ENCODE measurements at regions not wholly inside any gene's neighbourhood (a gene's known extent, or its start where the extent isn't known, plus 50 kb on each side); places are given as distances from the start of the nearest gene placed in this dataset.

- no peak for DNase-seq (ENCODE audit: low read depth)
Measured at GRCh38 chr12:3991798-3992580, 118.8 kb upstream of the PARP11 start.

DNA sequence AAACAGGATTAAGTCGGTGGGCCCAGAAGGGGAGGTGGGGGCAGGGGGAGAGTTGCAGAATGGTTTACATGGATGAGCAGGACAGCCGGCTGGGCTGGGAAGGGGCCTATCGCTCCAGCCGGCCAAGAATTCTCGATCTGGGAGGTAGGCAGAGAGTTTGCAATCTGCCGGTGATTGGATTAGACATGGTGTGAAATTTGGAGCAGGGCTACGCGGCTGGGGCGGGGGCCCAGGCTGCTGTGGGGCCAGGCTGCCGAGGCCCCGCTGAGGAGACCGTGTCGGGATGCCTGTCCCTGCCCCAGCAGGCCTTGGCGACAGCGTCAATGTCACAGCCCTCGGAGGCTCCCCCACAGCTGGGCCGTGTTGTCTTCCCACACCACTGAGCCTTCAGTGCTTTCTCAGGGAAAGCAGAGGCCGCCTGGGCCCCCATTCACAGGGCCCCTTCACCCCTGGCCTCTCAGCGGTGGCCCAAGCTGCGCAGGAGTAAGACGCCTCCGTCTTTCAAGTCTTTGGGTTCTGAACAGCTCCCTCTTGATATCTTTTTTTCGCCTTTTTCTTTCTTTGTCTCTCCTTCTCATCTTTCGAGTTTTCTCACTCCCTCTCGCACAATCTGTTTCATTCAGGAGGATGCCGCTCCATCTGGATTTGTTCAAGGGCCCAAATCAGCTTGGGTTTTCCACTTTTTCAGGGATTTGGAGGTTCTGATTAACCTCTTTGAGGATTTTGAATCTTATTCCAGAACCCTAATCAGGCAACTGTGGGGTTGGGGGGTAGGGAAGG is 117.5 kb upstream of the PARP11 start:
- DNase-seq (ENCODE audit: low read depth), result no peak

GRCh38 chr12:3989218-3989550 is 116.0 kb upstream of the PARP11 start:
- no peak for DNase-seq (ENCODE audit: low read depth)

DNA sequence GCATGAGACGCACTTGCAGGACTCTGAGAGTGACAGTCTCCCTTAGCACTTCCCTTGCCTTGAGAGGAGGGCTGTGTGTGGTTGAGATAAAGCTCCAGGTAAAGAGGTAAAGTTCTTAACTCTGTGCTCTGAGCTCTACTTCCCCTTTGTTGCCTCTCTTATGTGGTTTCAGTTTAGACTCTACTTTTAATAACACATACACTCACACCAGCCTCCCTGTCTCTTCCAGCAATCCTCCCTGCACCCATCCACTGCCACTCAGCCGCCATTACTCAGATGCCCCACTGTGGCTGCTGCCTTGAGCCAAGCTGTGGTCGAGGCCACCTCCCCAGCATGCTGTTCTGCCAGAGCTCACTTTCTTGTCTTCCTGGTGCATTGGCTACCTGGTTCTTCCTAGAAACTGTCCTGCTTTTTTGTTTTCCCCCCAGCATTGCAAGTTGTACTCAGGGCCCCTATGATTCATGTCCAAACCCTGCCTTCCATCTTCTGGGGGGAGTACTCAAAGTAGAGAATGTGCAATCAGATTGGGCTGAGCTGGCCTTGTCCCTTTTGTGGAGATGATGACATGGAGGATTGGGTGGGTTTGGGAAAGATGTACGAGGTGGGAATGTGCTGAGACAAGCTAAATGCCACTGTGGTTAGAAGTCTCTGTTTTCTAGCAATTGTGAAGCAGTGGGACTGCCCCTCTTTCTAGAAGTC is 115.5 kb upstream of the PARP11 start:
- no peak for DNase-seq (ENCODE audit: low read depth)

- DNase-seq (ENCODE audit: low read depth), result no peak
Measured at GRCh38 chr12:3987571-3987970, 114.4 kb upstream of the PARP11 start.

GRCh38 chr12:3980504-3981272 is 107.5 kb upstream of the PARP11 start:
- no peak for DNase-seq (ENCODE audit: low read depth)

DNA sequence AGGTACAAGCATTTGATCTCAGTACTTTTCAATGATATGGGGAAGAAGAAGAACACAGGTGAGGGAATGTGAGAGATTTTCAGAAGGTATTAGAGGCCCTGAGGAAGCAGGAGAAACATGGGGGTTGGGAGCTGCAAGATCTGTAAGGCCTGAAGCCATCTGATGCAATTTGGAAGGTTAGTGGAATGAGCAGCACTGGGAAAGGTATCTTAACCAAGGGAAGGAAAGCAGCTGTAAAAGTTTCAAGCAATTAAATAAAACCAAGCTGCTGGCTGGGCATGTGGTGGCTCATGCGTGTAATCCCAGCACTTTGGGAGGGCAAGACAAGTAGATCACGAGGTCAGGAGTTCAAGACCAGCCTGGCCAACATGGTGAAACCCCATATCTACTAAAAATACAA is 104.4 kb upstream of the PARP11 start:
- DNase-seq (ENCODE audit: low read depth), result no peak

DNA sequence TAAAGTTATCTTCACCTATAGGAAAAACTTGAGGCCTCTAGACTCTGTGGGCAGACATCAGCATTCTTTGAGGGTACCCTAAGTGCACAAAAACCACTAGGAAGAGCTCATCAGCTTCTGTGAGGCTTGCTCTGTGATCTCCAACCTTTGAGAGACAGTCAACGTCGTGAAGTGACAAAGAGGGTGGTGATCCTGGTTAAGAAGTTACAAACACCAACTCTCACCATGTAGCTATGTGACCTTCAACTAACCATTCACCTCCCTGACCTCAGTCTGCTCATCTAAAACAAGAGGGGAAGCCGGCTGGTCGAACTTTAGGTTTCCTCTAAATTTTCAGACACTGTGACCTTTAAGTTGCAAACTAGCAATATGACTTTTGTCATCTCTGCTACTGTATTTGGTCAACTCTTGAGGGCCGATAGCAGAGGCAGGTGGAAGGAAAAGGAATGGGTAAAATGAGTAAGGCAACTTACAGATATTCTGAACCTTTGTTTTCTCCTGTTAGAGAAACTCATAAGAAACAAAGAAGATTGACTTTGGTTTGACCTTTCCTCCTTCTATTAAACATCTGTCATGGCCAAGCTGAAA is 103.2 kb upstream of the PARP11 start:
- DNase-seq (ENCODE audit: low read depth), result no peak

- DNase-seq (ENCODE audit: low read depth), result no peak
Measured at GRCh38 chr12:3975652-3976051, 102.5 kb upstream of the PARP11 start.

- no peak for DNase-seq (ENCODE audit: low read depth)
Measured at GRCh38 chr12:3974883-3975282, 101.7 kb upstream of the PARP11 start.

GRCh38 chr12:3973973-3974644 is 100.9 kb upstream of the PARP11 start:
- no peak for DNase-seq (ENCODE audit: low read depth)

DNA sequence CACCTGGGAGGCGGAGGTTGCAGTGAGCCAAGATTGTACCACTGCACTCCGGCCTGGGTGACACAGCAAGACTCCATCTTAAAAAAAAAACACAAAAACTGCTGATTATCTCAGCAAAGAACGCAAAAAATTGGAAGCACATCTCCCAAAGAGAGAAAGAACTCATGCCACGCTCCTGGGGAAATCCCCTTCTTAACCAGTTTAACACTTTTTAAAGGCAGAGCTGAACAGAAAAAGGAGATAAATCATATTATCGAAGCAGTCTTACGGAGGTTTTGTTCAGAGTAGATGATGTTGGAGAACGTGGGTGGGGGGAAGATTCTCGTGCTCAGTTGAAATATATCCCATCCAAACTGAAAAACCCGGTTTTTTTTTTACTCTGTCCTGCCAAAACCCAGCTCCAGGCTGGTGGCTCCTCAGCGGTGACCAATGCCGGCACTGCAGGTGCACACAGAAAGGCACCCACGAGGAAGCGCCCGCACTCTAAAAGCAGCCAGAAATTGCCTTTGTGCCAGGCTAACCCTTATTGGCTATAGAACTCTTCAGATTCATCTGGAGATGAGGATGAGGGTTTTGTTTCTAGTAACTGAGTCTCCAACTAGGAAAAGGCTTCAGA is 100.2 kb upstream of the PARP11 start:
- DNase-seq (ENCODE audit: low read depth), result no peak

DNA sequence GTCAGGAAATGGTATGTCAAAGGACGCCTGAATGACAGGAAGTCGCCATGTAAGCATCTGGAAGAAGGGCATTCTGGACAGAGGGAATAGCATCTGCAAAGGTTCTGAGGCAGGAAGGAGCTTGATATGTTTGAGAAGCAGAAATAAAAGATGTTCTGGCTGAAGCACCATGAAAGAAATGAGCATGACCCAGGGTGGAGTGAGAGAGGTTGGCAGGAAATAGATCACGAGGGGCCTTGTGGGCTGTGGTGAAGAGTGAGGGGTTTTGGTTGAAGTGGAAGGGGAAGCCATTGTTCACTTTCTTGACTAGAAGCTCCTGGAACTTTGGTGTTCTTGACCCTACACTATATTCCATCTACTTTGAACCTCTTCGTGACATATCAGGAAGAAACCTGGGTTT is 99.4 kb upstream of the PARP11 start:
- DNase-seq (ENCODE audit: low read depth), result no peak

DNA sequence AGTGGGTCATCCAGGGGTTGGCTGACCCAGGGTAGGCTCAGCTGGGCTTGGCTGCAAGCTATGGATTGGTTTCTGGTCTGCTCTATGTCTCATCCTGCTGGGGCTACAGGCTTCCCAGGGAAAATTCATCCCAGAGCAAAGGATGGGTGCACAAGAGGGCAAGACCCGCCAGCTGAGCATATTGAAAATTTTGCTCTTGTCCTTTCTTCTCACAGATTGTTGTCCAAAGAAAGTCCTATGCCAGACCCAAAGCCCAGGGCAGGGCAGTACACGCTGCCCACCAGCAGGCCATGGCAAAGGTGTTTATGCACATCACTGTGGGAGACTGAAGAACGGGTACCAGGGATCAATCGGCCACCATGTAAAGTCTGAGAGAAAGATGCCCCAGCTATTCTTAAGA is 95.3 kb upstream of the PARP11 start:
- DNase-seq (ENCODE audit: low read depth), result no peak

GRCh38 chr12:3967556-3968160 is 94.5 kb upstream of the PARP11 start:
- DNase-seq (ENCODE audit: low read depth), result no peak

DNA sequence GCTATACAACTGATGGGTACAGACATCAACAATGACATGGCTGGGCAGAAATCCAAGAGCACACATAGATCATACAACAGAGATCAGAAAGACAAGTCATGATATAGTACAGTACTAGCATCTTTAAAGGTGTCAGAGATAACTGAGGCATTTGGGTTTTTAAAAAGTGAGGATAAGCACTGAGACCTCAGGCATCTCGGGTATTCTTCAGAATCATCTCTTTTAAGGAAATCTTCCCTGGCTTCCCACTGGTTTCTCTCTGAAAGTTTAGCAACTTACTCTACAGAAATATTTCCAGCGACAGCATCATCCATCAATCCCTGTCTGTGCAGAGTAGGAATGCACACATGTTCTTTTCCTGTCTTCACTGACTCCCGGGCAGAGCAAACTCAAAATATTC is 93.2 kb upstream of the PARP11 start:
- DNase-seq (ENCODE audit: low read depth), result no peak

GRCh38 chr12:3965046-3965445 is 91.8 kb upstream of the PARP11 start:
- no peak for DNase-seq (ENCODE audit: low read depth)

DNA sequence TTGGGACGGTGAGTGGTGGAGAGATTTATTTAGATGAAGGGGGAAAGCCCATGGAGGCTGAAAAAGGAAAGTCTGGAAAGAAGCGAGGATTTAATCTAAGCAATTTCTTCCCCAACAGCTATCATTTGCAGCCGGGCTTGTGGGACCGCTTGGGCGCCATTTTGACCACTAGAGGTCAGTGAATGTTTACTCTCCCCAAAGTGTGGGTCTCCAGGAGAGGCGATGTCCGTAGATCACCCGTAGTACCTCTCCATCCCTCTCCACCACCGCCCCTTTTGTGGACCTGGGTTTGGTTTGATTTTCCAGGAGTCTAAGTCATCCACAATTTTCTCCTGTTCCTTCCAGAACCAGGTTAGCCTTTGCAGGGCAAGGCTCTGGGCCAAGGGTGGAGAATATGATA is 91.2 kb upstream of the PARP11 start:
- DNase-seq (ENCODE audit: low read depth), result no peak

DNA sequence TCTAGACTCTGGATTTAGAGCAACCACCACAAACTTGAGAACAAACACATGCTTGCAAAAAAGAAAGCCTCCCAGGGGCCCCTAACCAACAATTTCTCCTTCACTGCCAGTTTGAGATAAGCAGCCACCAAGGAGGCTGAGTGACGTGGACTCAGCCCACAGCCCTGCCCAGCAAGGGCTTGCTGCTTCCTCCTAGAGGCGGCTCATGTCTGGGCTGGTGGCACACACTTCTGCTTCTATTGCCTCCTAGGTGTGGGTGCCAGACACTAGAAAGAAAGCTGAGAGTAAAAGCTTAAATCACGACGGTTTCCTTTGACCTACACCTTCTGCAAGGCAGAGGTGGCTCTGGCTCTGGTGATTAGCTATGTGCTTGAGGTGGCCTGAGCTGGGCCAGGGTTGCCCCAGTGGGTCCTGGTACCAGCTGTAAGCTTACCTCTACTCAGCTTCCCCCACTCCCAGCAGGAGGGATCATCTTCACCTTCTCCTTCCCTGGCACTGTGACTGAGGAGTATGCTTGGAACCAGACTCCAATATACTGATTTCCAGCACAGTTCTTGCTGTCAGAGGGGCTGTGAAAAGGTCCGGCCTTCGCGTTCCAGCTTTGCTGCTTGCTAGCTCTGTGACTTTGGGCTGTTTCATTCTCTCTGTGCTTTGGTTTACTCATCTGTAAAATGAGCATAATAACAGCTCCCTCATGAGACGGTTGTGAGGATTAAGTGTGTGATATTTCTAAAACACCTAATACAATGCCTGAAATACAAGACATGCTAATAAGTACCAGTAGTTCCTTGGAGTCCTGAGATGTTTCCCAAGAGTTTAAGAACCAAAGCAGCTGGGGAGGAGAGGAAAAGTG is 89.7 kb upstream of the PARP11 start:
- peak; percentile 65 for DNase-seq (ENCODE audit: low read depth)

DNA sequence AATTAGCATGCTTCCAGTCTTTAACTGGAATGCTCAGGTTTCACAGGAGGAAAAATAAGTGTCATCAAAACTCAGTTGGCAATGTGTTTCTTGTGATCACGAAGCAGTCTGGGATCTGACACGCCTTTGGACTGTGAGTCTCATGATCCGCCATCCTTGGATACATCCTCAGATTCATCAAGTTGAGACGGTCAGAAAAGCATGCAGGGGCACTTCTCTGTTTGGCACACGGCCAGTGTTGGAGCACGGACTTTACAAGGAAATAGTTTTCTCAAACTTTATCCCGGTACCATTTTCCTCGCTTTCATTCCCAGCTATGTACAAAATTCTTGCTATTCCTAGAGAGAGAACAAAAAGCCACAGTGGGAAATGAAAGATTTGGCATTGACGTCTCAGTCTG is 88.4 kb upstream of the PARP11 start:
- DNase-seq (ENCODE audit: low read depth), result no peak

Measured in activated T-helper 1 cell treated with Interleukin-2 at 50 U/mL for 16 hours (primary cell).